Adrenal gland (tissue), 9 donors: ENCODE measurements at regions not wholly inside any gene's neighbourhood (a gene's known extent, or its start where the extent isn't known, plus 50 kb on each side); places are given as distances from the start of the nearest gene placed in this dataset.
"Not testable (repeated sequence)": the region's sequence is repeated elsewhere in the genome, so short reads cannot be mapped to it uniquely, and the experiment has no call there.

Experiments used
- DNase-seq, 7 donors: peaks; one replicate each; pipeline ENCODE4 v3.0.0-alpha.2; 2019 to 2020
- H3K27ac ChIP-seq, 5 donors: fragments of 200-600 bp; sonication (generic) in 4 of 5; 1 replicate in 3 of 5; 2 replicates in 2 of 5; pipeline versions ENCODE4 v1.5.1 to v1.8.0; 2016 to 2020; ENCODE audit warnings: mild to moderate bottlenecking in 1 of 5
- H3K27me3 ChIP-seq: fragments of 200-600 bp; 2 replicates; pipeline ENCODE4 v1.8.0; 2021
- H3K36me3 ChIP-seq, 2 donors: fragments of 200-600 bp; replicated peaks in 1 of 2; 1 replicate in 1 of 2; 2 replicates in 1 of 2; pipeline versions ENCODE4 v1.5.1 to v1.8.0; 2018 to 2022
- H3K4me1 ChIP-seq, 2 donors: fragments of 200-600 bp; replicated peaks in 1 of 2; 1 replicate in 1 of 2; 2 replicates in 1 of 2; pipeline versions ENCODE4 v1.5.1 to v1.8.0; 2018 to 2021
- H3K4me3 ChIP-seq, 4 donors: fragments of 200-600 bp; sonication (generic) in 3 of 4; one replicate each; pipeline ENCODE4 v1.5.1; 2016 to 2018
- H3K9me3 ChIP-seq, 3 donors: fragments of 200-600 bp; sonication (generic) in 1 of 3; replicated peaks in 1 of 3; 1 replicate in 2 of 3; 2 replicates in 1 of 3; pipeline versions ENCODE4 v1.5.1 to v1.8.0; 2016 to 2021
- POLR2A ChIP-seq, 2 donors: fragments of 450-650 bp; IDR thresholded peaks; one replicate each; pipeline ENCODE4 v1.6.1; 2017; ENCODE audit warnings: antibody characterized with exemption in 2 of 2, mild to moderate bottlenecking in 2 of 2, moderate library complexity in 1 of 2
- WGBS, 4 donors: extraction: QIAGEN DNeasy Blood & Tissue Kit in 2 of 4; methylation state at CpG; one replicate each; pipeline versions ENCODE4 v1.1.5 to v1.1.7; 2013 to 2017; 5-methylcytosine and 5-hydroxymethylcytosine counted together
- intact Hi-C, 2 donors: fragments of 100-400 bp; cut with DNase I; formaldehyde crosslinking; loops; one replicate each; pipeline versions ENCODE4 v1.14.1 to v1.15.0; 2022 to 2023
- TF ChIP-seq, protein P1 (sequence below), 6 experiments: fragments of 450-650 bp in 4 of 6; fragments of 200-600 bp in 2 of 6; sonication (generic) in 1 of 6; IDR thresholded peaks; 1 replicate in 5 of 6; 2 replicates in 1 of 6; pipeline versions ENCODE4 v1.5.1 to v1.8.0; 2016 to 2021; ENCODE audit warnings: antibody characterized with exemption in 6 of 6, mild to moderate bottlenecking in 2 of 6, moderate library complexity in 1 of 6
- donor health status: healthy with polysubstance abuse.
- donor health status: Bipolar disorder and iron deficiency.
- donor health status: DM: yes; HTN: yes; CAD: no.
- donor health status: DM: no; HTN: no; CAD: no.
- donor health status: DM: no; HTN: no; CAD: no.

- Histone ChIP-seq H3K4me1 (no peaks in the 10 kb centered on the region), H3K27ac (no peak overlapping the region), H3K4me3 (no peak overlapping the region), H3K9me3 (no peaks in the 10 kb centered on the region), H3K36me3 (no peaks in the 10 kb centered on the region), H3K27me3 (no peaks in the 10 kb centered on the region)
- DNase-seq, result no peak
- intact Hi-C loops, result no loop called here
- no peak for TF ChIP-seq POLR2A (IDR thresholded peaks at IDR 0.05)
- TF ChIP-seq, protein P1, sequence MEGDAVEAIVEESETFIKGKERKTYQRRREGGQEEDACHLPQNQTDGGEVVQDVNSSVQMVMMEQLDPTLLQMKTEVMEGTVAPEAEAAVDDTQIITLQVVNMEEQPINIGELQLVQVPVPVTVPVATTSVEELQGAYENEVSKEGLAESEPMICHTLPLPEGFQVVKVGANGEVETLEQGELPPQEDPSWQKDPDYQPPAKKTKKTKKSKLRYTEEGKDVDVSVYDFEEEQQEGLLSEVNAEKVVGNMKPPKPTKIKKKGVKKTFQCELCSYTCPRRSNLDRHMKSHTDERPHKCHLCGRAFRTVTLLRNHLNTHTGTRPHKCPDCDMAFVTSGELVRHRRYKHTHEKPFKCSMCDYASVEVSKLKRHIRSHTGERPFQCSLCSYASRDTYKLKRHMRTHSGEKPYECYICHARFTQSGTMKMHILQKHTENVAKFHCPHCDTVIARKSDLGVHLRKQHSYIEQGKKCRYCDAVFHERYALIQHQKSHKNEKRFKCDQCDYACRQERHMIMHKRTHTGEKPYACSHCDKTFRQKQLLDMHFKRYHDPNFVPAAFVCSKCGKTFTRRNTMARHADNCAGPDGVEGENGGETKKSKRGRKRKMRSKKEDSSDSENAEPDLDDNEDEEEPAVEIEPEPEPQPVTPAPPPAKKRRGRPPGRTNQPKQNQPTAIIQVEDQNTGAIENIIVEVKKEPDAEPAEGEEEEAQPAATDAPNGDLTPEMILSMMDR (IDR thresholded peaks at IDR 0.05), result no peak
- 96 to 100% (median 98%) methylated on average over 3 of the region's 3 CpGs for WGBS, 4 donors
Measured at GRCh38 chr21:14054682-14055081, 156.1 kb downstream of the LIPI start.

- Histone ChIP-seq H3K27ac (no peak overlapping the region), H3K36me3 (no peaks in the 10 kb centered on the region), H3K4me3 (no peak overlapping the region), H3K4me1 (no peaks in the 10 kb centered on the region), H3K27me3 (no peaks in the 10 kb centered on the region), H3K9me3 (no peaks in the 10 kb centered on the region)
- TF ChIP-seq, protein P1 (IDR thresholded peaks at IDR 0.05), result no peak
- no peak for TF ChIP-seq POLR2A (IDR thresholded peaks at IDR 0.05)
- no peak for DNase-seq
- 84 to 100% (median 86%) methylated on average over 1 of the region's 1 CpG for WGBS, 4 donors
- intact Hi-C loops, result no loop called here
Measured at GRCh38 chr21:14050121-14050520, 160.6 kb downstream of the LIPI start.

GRCh38 chr21:14046401-14046800 is 164.4 kb downstream of the LIPI start:
- DNase-seq, result no peak
- intact Hi-C loops, result no loop called here
- Histone ChIP-seq H3K4me1 (no peaks in the 10 kb centered on the region), H3K4me3 (no peak overlapping the region), H3K36me3 (no peaks in the 10 kb centered on the region), H3K27me3 (no peaks in the 10 kb centered on the region), H3K27ac (no peak overlapping the region), H3K9me3 (no peaks in the 10 kb centered on the region)
- TF ChIP-seq, protein P1 (IDR thresholded peaks at IDR 0.05), result no peak
- TF ChIP-seq POLR2A (IDR thresholded peaks at IDR 0.05), result no peak

GRCh38 chr21:14040386-14040785 is 170.4 kb downstream of the LIPI start:
- no peaks in the 10 kb centered on the region for H3K36me3 ChIP-seq
- H3K27me3 ChIP-seq, result no peaks in the 10 kb centered on the region
- H3K9me3 ChIP-seq, result no peaks in the 10 kb centered on the region
- no peak for DNase-seq
- H3K4me1 ChIP-seq, result no peaks in the 10 kb centered on the region
- no peak overlapping the region for H3K27ac ChIP-seq
- intact Hi-C loops, result no loop called here
- no peak for TF ChIP-seq POLR2A (IDR thresholded peaks at IDR 0.05)
- TF ChIP-seq, protein P1 (IDR thresholded peaks at IDR 0.05), result no peak
- WGBS, 4 donors, result 78 to 87% (median 84%) methylated on average over 2 of the region's 2 CpGs
- no peak overlapping the region for H3K4me3 ChIP-seq

GRCh38 chr21:14028619-14029018 is 182.1 kb downstream of the LIPI start:
- H3K27ac ChIP-seq, DNase-seq, intact Hi-C loops, H3K9me3 ChIP-seq, H3K4me1 ChIP-seq, H3K36me3 ChIP-seq, H3K4me3 ChIP-seq, H3K27me3 ChIP-seq: not testable (repeated sequence)
- WGBS, 4 donors, result 59 to 71% (median 64%) methylated on average over 2 of the region's 2 CpGs
